ENCODE measurements at regions not wholly inside any gene's neighbourhood (a gene's known extent, or its start where the extent isn't known, plus 50 kb on each side); places are given as distances from the start of the nearest gene placed in this dataset.

DNA sequence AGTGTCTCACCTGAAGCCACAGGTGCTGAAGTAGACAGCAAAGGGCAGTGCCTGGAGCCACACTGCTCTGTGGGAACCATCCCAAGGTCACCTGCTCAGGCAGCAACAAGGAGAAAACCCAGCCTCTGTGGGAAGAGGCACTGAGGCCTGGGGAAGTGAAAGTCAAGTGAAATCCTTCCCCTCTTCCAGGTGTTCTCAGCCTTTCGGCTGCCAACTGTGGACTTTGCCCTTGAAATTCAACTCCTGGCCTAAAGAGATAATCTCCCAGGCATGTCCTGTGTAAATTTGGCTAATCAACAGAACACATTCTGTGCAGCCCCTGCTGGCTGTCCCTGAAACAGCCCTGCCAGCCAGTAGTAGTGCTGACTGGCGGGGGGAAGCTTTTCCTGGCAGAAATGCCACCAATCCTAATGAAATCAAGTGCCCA lies 112.1 kb downstream of the RPL27A start:
- DNase-seq (ENCODE audit: low read depth in 1 of 2, low spot score in 1 of 2): no peak
- no peak overlapping the region for H3K27ac ChIP-seq (replicated peaks)
- TF ChIP-seq SPI1 (IDR thresholded peaks at IDR 0.05; ENCODE audit: borderline replicate concordance, low read depth) (no peak), POLR2AphosphoS5 (IDR thresholded peaks at IDR 0.05; ENCODE audit: low read depth) (no peak), CTCF (IDR thresholded peaks at IDR 0.05; ENCODE audit: insufficient read depth, low read length) (no peak), GABPA (IDR thresholded peaks at IDR 0.05; ENCODE audit: low read depth) (no peak)
- TF ChIP-seq, protein P1, sequence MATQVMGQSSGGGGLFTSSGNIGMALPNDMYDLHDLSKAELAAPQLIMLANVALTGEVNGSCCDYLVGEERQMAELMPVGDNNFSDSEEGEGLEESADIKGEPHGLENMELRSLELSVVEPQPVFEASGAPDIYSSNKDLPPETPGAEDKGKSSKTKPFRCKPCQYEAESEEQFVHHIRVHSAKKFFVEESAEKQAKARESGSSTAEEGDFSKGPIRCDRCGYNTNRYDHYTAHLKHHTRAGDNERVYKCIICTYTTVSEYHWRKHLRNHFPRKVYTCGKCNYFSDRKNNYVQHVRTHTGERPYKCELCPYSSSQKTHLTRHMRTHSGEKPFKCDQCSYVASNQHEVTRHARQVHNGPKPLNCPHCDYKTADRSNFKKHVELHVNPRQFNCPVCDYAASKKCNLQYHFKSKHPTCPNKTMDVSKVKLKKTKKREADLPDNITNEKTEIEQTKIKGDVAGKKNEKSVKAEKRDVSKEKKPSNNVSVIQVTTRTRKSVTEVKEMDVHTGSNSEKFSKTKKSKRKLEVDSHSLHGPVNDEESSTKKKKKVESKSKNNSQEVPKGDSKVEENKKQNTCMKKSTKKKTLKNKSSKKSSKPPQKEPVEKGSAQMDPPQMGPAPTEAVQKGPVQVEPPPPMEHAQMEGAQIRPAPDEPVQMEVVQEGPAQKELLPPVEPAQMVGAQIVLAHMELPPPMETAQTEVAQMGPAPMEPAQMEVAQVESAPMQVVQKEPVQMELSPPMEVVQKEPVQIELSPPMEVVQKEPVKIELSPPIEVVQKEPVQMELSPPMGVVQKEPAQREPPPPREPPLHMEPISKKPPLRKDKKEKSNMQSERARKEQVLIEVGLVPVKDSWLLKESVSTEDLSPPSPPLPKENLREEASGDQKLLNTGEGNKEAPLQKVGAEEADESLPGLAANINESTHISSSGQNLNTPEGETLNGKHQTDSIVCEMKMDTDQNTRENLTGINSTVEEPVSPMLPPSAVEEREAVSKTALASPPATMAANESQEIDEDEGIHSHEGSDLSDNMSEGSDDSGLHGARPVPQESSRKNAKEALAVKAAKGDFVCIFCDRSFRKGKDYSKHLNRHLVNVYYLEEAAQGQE (IDR thresholded peaks at IDR 0.05; ENCODE audit: insufficient replicate concordance, low read depth): no peak

DNA sequence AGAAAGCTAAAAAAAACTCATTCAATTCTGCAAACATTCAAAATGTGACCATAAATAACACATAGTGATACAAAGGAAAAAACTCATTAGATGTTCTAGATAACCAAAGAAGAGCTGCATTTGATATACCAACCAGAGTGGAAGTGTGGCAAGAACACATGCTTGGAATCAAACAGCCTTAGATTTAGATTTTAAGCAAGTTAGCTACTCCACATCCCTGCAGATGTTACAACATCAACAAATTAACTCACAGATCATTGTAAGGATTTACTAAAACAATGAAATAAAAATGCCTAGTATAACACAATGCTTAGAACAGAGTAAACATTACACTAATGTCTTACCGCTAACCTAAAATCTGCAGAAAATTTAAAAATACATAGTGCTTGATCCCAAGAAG lies 114.0 kb upstream of the AKIP1 start:
- no peak for TF ChIP-seq GABPA (IDR thresholded peaks at IDR 0.05; ENCODE audit: low read depth)
- no peak for TF ChIP-seq SPI1 (IDR thresholded peaks at IDR 0.05; ENCODE audit: borderline replicate concordance, low read depth)
- no peak for TF ChIP-seq CTCF (IDR thresholded peaks at IDR 0.05; ENCODE audit: insufficient read depth, low read length)
- TF ChIP-seq POLR2AphosphoS5 (IDR thresholded peaks at IDR 0.05; ENCODE audit: low read depth): no peak
- TF ChIP-seq, protein P1 (IDR thresholded peaks at IDR 0.05; ENCODE audit: insufficient replicate concordance, low read depth): no peak
- Histone ChIP-seq H3K27ac (replicated peaks) (no peak overlapping the region), H3K4me3 (replicated peaks; ENCODE audit: insufficient read depth, low read length) (no peak overlapping the region), H3K27me3 (ENCODE audit: insufficient read depth, poor library complexity, severe bottlenecking) (no peaks in the 10 kb centered on the region)
- no peak for DNase-seq (ENCODE audit: low read depth in 1 of 2, low spot score in 1 of 2)

More for the DNA sequence above, 112.1 kb downstream of the RPL27A start:
- no peaks in the 10 kb centered on the region for H3K27me3 ChIP-seq (ENCODE audit: insufficient read depth, poor library complexity, severe bottlenecking)
- H3K4me3 ChIP-seq (replicated peaks; ENCODE audit: insufficient read depth, low read length): no peak overlapping the region

DNA sequence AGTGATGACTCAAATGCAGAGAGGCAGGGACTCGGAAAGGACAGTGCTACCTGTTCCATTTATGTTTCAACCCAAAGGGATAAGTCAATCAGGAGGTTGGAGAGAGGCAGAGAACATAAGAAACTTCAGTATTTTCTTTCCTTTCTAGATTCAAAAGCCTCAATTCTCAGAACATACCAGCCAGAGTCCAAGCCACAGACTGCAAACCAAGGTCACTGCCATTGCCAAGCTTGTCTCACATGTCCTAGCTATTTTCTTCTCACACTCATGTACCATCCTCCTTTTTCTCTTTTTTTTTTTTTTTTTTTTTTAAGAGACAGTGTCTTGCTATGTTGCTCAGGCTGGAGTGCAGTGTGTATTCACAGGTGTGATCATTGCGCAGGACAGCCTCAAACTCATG lies 111.7 kb upstream of the AKIP1 start:
- TF ChIP-seq POLR2AphosphoS5 (IDR thresholded peaks at IDR 0.05; ENCODE audit: low read depth) (no peak), SPI1 (IDR thresholded peaks at IDR 0.05; ENCODE audit: borderline replicate concordance, low read depth) (no peak), CTCF (IDR thresholded peaks at IDR 0.05; ENCODE audit: insufficient read depth, low read length) (no peak), GABPA (IDR thresholded peaks at IDR 0.05; ENCODE audit: low read depth) (no peak)
- TF ChIP-seq, protein P1 (IDR thresholded peaks at IDR 0.05; ENCODE audit: insufficient replicate concordance, low read depth): no peak
- Histone ChIP-seq H3K27ac (replicated peaks) (no peak overlapping the region), H3K27me3 (ENCODE audit: insufficient read depth, poor library complexity, severe bottlenecking) (no peaks in the 10 kb centered on the region), H3K4me3 (replicated peaks; ENCODE audit: insufficient read depth, low read length) (no peak overlapping the region)
- no peak for DNase-seq (ENCODE audit: low read depth in 1 of 2, low spot score in 1 of 2)

Data from HL-60 (cell line).